Peyer's patch (tissue), 4 donors: ENCODE measurements at regions not wholly inside any gene's neighbourhood (a gene's known extent, or its start where the extent isn't known, plus 50 kb on each side); places are given as distances from the start of the nearest gene placed in this dataset.

ENCODE experiments used
- POLR2A ChIP-seq, 2 donors: fragments of 450-650 bp; IDR thresholded peaks; one replicate each; pipeline ENCODE4 v1.5.1; 2017; ENCODE audit warnings: antibody characterized with exemption in 2 of 2, mild to moderate bottlenecking in 2 of 2, moderate library complexity in 2 of 2
- TF ChIP-seq, protein P1 (sequence below), 6 experiments: fragments of 450-650 bp in 4 of 6; fragments of 200-600 bp in 2 of 6; sonication (generic) in 1 of 6; IDR thresholded peaks; one replicate each; pipeline ENCODE4 v1.5.1; 2017 to 2019; ENCODE audit warnings: antibody characterized with exemption in 6 of 6, mild to moderate bottlenecking in 3 of 6, moderate library complexity in 1 of 6

GRCh38 chr12:60212159-60213000 is 616.6 kb downstream of the SLC16A7 start:
- TF ChIP-seq, protein P1, sequence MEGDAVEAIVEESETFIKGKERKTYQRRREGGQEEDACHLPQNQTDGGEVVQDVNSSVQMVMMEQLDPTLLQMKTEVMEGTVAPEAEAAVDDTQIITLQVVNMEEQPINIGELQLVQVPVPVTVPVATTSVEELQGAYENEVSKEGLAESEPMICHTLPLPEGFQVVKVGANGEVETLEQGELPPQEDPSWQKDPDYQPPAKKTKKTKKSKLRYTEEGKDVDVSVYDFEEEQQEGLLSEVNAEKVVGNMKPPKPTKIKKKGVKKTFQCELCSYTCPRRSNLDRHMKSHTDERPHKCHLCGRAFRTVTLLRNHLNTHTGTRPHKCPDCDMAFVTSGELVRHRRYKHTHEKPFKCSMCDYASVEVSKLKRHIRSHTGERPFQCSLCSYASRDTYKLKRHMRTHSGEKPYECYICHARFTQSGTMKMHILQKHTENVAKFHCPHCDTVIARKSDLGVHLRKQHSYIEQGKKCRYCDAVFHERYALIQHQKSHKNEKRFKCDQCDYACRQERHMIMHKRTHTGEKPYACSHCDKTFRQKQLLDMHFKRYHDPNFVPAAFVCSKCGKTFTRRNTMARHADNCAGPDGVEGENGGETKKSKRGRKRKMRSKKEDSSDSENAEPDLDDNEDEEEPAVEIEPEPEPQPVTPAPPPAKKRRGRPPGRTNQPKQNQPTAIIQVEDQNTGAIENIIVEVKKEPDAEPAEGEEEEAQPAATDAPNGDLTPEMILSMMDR (IDR thresholded peaks at IDR 0.05) = no peak
- TF ChIP-seq POLR2A (IDR thresholded peaks at IDR 0.05) = no peak
